GM18873 (cell line): ENCODE measurements at regions not wholly inside any gene's neighbourhood (a gene's known extent, or its start where the extent isn't known, plus 50 kb on each side); places are given as distances from the start of the nearest gene placed in this dataset.
A peak's percentile ranks its signal among the peaks of the same experiment; 100 is the strongest.
"Not testable (repeated sequence)": the region's sequence is repeated elsewhere in the genome, so short reads cannot be mapped to it uniquely, and the experiment has no call there.

Experiments used
- ATAC-seq: cut with Tn5 transposase; IDR thresholded peaks from one replicate; pipeline ENCODE4 v1.9.1; 2021; ENCODE audit warnings: mild to moderate bottlenecking, moderate library complexity, moderate number of reproducible peaks; ENCODE audit not compliant: unreplicated experiment, low FRiP score

GRCh38 chr4:162849937-162850336 is 316.8 kb downstream of the NAF1 start:
- ATAC-seq: no peak

DNA sequence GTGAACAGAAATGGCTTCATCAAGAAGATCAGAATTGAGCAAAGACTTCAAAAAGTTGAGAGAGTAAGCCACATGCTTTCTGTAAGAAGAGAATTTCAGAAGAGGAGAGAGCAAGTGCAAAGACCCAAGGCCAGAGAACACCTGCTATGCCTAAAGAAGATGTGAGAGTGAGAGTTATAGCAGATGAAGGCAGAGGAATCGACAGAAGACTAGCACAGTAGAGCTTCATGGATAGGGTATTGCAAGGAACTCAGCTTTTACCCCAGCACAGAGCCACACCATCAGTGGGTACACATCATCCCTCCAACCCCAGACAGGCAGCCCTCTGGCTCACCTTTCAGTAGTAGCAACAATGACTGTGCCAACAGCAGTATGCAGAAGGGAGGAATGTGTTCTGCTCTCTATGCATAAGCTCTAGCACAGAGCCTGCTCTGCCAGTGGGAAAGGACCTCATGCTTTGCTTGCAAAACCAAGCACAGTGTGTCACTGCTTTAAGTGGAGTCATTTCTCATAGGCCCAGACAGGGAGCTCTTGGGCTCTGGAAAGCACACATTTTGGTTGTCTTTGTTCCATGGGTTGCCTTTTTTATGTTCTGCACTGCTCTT is 318.6 kb downstream of the NAF1 start:
- peak; percentile 64 for ATAC-seq

GRCh38 chr4:162841753-162842152 is 324.9 kb downstream of the NAF1 start:
- ATAC-seq: no peak

DNA sequence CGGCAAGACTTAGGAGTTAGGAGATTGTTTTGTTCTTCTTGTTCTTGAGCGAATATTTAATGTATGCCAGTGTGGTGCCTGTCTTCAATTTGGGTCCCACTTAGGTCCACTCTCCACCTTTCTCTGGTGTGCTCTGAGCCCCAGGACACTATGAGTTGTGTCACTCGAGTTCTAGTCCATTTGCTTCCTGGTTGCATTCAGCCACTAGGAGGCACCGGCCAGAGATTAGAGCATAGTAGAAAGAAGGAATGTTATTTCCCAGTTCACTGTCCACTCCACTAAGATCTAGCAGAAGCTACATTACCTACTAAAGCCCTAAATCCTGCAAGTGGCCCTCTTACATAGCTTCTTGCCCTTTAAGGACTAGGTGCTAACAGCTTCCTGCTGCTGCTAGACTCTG is 326.9 kb downstream of the NAF1 start:
- no peak for ATAC-seq

- ATAC-seq: no peak
These were observed 328.0 kb downstream of the NAF1 start for GRCh38 chr4:162838671-162839070.

- ATAC-seq: no peak
These were observed 329.0 kb downstream of the NAF1 start for GRCh38 chr4:162837679-162838078.

DNA sequence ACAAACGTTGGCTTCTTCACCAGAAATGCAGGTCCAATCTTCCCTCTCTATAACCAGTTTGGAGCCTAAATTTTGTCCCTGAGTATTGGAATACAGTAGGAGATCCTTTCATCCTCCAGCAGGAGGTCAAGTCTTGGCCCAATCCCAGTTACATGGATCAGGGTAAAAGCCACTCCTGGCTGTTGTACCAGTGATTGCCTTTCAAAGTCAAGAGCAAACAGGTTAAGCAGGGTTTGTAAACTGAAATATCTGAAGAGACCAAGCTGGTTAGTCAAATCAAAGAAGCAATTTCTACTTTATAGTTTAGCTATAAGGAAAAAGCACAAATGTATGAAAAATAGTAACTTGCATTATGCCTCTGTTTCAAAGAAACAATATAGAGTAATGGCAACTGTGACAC is 329.4 kb downstream of the NAF1 start:
- ATAC-seq: no peak

GRCh38 chr4:162836773-162837172 is 329.9 kb downstream of the NAF1 start:
- ATAC-seq: no peak

- not testable (repeated sequence) for ATAC-seq
These were observed 330.4 kb downstream of the NAF1 start for GRCh38 chr4:162836258-162836657.

DNA sequence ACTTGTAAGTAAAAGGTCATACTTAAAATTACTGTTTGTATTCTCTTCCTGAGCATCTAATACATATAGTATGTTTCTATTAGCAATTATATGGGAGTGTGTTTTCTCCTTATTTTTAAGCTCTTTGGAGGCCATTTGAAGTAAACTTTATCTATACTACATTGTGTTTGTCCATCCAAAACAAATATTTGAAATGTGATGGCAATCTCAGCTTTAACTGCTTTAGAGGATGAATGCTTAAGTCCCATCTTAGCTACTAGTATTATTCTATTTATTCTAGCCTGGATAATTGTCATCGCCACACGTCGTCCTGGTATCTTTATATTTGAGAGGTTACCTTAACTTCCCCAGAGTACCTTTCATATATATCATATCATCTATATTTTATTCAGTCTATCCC is 335.8 kb downstream of the NAF1 start:
- no peak for ATAC-seq

GRCh38 chr4:162817374-162817773 is 349.3 kb downstream of the NAF1 start:
- ATAC-seq: not testable (repeated sequence)

DNA sequence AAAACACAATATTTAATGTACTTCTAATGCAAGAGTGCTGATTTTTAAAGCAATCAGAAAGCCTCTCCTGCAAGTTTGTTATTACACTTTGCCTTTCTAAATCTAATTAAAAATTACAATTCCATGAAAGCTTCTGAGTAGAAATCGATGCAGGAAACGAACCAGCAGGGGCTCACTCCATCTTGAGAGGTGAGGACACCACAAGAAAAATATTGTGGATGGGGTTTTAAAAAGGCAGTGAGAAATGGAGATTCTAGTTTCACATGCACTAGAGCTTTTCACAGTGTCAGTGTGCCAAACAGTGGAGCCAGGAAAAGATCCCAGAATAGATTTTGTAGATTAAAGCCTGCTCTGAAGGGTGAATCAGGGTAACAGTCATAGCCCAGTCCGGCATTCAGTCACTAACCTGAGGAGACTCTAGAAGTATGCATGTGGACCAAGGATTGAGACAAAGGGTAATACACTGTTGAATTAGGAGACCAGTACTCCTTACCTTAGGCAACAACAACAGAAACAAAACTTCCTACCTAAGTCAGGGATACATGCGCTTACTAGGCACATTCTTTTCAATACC is 362.3 kb downstream of the NAF1 start:
- no peak for ATAC-seq

DNA sequence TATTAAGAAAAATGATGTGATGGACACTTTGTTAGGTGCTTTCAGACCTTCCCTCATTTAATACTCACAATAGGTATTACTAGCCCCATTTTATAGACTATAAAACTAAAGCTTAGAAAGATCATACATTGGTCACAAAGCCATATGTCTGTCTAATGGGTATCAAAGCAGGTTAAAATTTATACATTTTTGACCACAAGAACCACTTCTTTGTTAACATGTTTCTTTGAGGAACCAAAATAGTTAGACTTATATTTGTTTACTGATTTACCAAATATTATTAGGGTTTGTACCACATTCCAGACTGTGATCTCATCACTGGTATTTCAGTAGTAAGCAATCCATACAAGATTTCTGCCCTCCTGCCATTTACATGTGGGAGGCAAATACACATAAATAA is 363.3 kb downstream of the NAF1 start:
- ATAC-seq: peak; percentile 63

- ATAC-seq: no peak
These were observed 369.6 kb downstream of the NAF1 start for GRCh38 chr4:162797108-162797507.

DNA sequence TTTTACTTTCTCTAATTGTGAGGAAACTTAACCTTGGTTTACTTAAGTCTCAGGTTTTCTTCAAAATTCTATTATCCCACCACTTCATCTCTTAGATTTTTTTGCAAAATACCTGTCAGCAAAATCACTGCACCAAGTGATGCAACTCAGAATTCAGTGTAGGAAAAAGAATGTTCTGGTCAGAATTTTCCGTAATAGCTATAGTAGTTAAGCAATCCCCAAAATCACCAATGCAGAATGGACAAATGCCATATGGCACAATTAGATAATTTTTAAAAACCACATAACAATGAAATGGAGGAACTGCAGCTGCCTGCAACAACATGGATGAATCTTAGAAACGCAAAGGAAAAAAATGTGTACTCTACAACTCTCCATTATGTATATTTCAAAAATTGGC is 373.1 kb downstream of the NAF1 start:
- no peak for ATAC-seq

DNA sequence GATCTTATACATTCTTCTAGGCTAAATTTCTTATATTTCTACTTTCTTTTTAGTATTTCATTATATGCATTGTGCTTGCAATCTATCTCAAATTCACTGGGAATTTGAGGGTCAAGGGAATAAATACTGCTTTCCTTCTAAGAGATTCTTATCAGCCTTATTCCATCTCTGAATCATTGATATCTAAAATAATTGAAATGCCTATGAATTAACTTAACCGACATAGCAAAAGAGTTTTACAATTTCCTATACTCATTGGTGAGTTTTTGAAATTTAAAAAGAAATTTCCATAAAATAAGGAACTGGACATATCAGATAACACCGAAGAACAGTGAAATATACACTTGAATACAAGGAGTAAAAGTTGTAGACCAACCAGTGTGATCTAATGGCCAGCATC is 373.7 kb downstream of the NAF1 start:
- no peak for ATAC-seq

- no peak for ATAC-seq
These were observed 375.5 kb downstream of the NAF1 start for GRCh38 chr4:162791226-162791625.

DNA sequence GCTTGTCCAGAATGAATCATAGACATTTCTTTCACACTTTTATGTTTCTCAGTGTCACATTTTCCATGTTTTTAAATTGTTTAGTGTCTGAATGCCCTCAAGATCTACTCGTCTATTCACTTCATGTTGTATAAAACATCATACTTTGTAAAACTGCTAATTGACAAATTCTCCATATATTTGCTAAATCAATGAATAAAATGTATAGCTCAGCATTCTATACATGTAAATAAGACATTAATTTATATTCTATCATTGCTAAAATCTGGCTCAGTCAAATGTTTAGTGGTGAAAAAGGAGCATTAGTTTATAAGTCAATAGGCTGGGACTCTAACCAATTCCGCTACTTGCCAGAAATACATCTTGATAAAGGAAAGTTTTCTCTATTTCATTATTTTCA is 379.6 kb downstream of the NAF1 start:
- no peak for ATAC-seq

- ATAC-seq: no peak
These were observed 383.7 kb downstream of the NAF1 start for GRCh38 chr4:162782778-162783525.

DNA sequence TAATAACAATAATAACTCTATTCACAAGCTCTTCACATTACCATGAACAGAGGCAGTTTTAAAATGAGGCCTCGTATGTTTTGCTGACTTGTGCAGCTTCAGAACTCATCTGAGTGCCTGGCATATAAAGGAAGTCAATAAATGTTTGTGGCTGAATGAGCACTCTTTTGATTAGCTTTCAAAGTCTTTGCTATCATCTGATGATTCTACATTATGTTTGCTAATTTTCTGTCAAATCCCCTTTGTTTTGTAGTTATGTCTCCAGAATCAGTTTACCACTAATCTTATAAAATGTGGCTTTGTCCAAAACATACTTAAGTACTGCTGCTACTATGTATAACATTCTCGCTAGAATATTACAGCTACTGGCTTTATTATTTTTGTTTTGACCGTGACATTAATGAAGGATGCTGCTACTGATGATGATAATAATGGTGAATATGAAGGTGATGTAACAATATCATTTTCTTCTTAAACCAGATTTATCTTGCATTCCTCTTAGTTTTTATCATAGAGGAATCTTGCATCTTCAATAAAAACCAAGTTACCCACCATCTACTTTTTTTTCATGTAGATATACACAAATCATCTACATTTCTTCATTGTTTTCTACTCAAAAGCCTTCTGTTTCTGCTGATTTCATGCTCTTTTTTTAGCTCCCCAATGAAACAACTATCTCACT is 384.5 kb downstream of the NAF1 start:
- ATAC-seq: no peak

GRCh38 chr4:162770761-162771490 is 395.8 kb downstream of the NAF1 start:
- no peak for ATAC-seq
